Fibroblast of lung (primary cell): ENCODE measurements at regions not wholly inside any gene's neighbourhood (a gene's known extent, or its start where the extent isn't known, plus 50 kb on each side); places are given as distances from the start of the nearest gene placed in this dataset.
A peak's percentile ranks its signal among the peaks of the same experiment; 100 is the strongest.

ENCODE experiments used
- DNase-seq, 2 donors: peaks; one replicate each; pipeline versions ENCODE4 v3.0.0 to v3.0.0-alpha.2; 2010; ENCODE audit warnings: low read depth in 2 of 2
- H2AFZ ChIP-seq: 2 replicates; pipeline ENCODE4 v1.5.1; 2012; ENCODE audit warnings: low read length, control low read depth, inconsistent platforms
- H3K27ac ChIP-seq: 2 replicates; pipeline ENCODE4 v1.5.1; 2011; ENCODE audit warnings: low read length, control low read depth; ENCODE audit not compliant: insufficient read depth
- H3K27me3 ChIP-seq: 2 replicates; pipeline ENCODE4 v1.5.1; 2011; ENCODE audit warnings: mild to moderate bottlenecking, low read length; ENCODE audit not compliant: control insufficient read depth, insufficient read depth
- H3K36me3 ChIP-seq: 2 replicates; pipeline ENCODE4 v1.5.1; 2011; ENCODE audit warnings: low read length; ENCODE audit not compliant: control insufficient read depth, insufficient read depth
- H3K4me1 ChIP-seq: 2 replicates; pipeline ENCODE4 v1.5.1; 2011; ENCODE audit warnings: low read length; ENCODE audit not compliant: control insufficient read depth, insufficient read depth; ENCODE audit errors: extremely low read depth
- H3K4me2 ChIP-seq: 2 replicates; pipeline ENCODE4 v1.5.1; 2011; ENCODE audit warnings: low read length, control low read depth; ENCODE audit not compliant: insufficient read depth; ENCODE audit errors: extremely low read depth
- H3K4me3 ChIP-seq, 4 experiments: fragments of 200-600 bp in 1 of 4; sonication (generic) in 1 of 4; replicated peaks in 1 of 4; 2 replicates each; pipeline ENCODE4 v1.5.1; 2011 to 2016; ENCODE audit warnings: low read length in 4 of 4, low read depth in 3 of 4, mild to moderate bottlenecking in 3 of 4, control low read depth in 2 of 4, inconsistent platforms in 1 of 4, mixed read lengths in 1 of 4; ENCODE audit not compliant: insufficient read depth in 1 of 4; ENCODE audit errors: control extremely low read depth in 1 of 4
- H3K79me2 ChIP-seq: 2 replicates; pipeline ENCODE4 v1.5.1; 2012; ENCODE audit warnings: mild to moderate bottlenecking, low read length, inconsistent platforms; ENCODE audit not compliant: control insufficient read depth, insufficient read depth
- H3K9ac ChIP-seq: 2 replicates; pipeline ENCODE4 v1.5.1; 2011; ENCODE audit warnings: mild to moderate bottlenecking, low read length, control low read depth; ENCODE audit not compliant: insufficient read depth
- H3K9me3 ChIP-seq: 2 replicates; pipeline ENCODE4 v1.5.1; 2012; ENCODE audit warnings: low read depth, low read length; ENCODE audit not compliant: control insufficient read depth, insufficient read depth
- H4K20me1 ChIP-seq: 2 replicates; pipeline ENCODE4 v1.5.1; 2011; ENCODE audit warnings: low read length; ENCODE audit not compliant: control insufficient read depth, insufficient read depth; ENCODE audit errors: extremely low read depth
- CTCF ChIP-seq, 2 donors: IDR thresholded peaks in 1 of 2; conservative IDR thresholded peaks in 1 of 2; 1 replicate in 1 of 2; 2 replicates in 1 of 2; pipeline ENCODE4 v1.5.1; 2011 to 2012; ENCODE audit warnings: low read length in 2 of 2, control low read depth in 1 of 2, inconsistent platforms in 1 of 2, low read depth in 1 of 2, mild to moderate bottlenecking in 1 of 2
- EZH2 ChIP-seq: IDR thresholded peaks from 2 replicates; pipeline ENCODE4 v1.5.1; 2012; ENCODE audit warnings: low read length, control low read depth, mild to moderate bottlenecking; ENCODE audit errors: missing control alignments

GRCh38 chr14:71187633-71188356 is 280.5 kb downstream of the PCNX1 start:
- no peaks in the 10 kb centered on the region for H3K79me2 ChIP-seq
- H3K36me3 ChIP-seq = no peaks in the 10 kb centered on the region
- H3K4me2 ChIP-seq = no peak overlapping the region
- H3K4me1 ChIP-seq = no peaks in the 10 kb centered on the region
- no peaks in the 10 kb centered on the region for H3K9me3 ChIP-seq
- H3K27me3 ChIP-seq = no peaks in the 10 kb centered on the region
- H3K9ac ChIP-seq = no peak overlapping the region
- no peak overlapping the region for H2AFZ ChIP-seq
- H4K20me1 ChIP-seq = no peaks in the 10 kb centered on the region
- H3K4me3 ChIP-seq = no peak overlapping the region
- H3K27ac ChIP-seq = no peak overlapping the region
- DNase-seq = peak in 1 of 2 donors; percentile 23
- TF ChIP-seq CTCF (conservative IDR thresholded peaks at IDR 0.05 in 1 of 2, IDR thresholded peaks at IDR 0.05 in 1 of 2; ENCODE audit: low read depth in 1 of 2, low read length in 2 of 2) (no peak), EZH2 (no peak)

GRCh38 chr14:71190770-71191374 is 283.6 kb downstream of the PCNX1 start:
- no peak overlapping the region for H2AFZ ChIP-seq
- H3K4me2 ChIP-seq = no peak overlapping the region
- no peaks in the 10 kb centered on the region for H3K9me3 ChIP-seq
- no peak overlapping the region for H3K27ac ChIP-seq
- TF ChIP-seq CTCF (conservative IDR thresholded peaks at IDR 0.05 in 1 of 2, IDR thresholded peaks at IDR 0.05 in 1 of 2; ENCODE audit: low read depth in 1 of 2, low read length in 2 of 2) (no peak), EZH2 (no peak)
- no peaks in the 10 kb centered on the region for H3K36me3 ChIP-seq
- no peaks in the 10 kb centered on the region for H3K27me3 ChIP-seq
- no peaks in the 10 kb centered on the region for H3K79me2 ChIP-seq
- no peak overlapping the region for H3K9ac ChIP-seq
- no peaks in the 10 kb centered on the region for H4K20me1 ChIP-seq
- no peaks in the 10 kb centered on the region for H3K4me1 ChIP-seq
- H3K4me3 ChIP-seq = no peak overlapping the region
- DNase-seq = no peak

GRCh38 chr14:71193663-71194062 is 286.4 kb downstream of the PCNX1 start:
- H3K4me2 ChIP-seq = no peak overlapping the region
- DNase-seq = no peak
- TF ChIP-seq CTCF (conservative IDR thresholded peaks at IDR 0.05 in 1 of 2, IDR thresholded peaks at IDR 0.05 in 1 of 2; ENCODE audit: low read depth in 1 of 2, low read length in 2 of 2) = no peak
- no peak for TF ChIP-seq EZH2
- H3K4me3 ChIP-seq = no peak overlapping the region
- H3K27me3 ChIP-seq = no peaks in the 10 kb centered on the region
- no peaks in the 10 kb centered on the region for H4K20me1 ChIP-seq
- no peak overlapping the region for H3K27ac ChIP-seq
- no peak overlapping the region for H2AFZ ChIP-seq
- no peak overlapping the region for H3K9ac ChIP-seq
- H3K9me3 ChIP-seq = no peaks in the 10 kb centered on the region
- H3K36me3 ChIP-seq = no peaks in the 10 kb centered on the region
- H3K4me1 ChIP-seq = no peaks in the 10 kb centered on the region
- no peaks in the 10 kb centered on the region for H3K79me2 ChIP-seq
